IMR-90 (cell line): ENCODE measurements at regions not wholly inside any gene's neighbourhood (a gene's known extent, or its start where the extent isn't known, plus 50 kb on each side); places are given as distances from the start of the nearest gene placed in this dataset.
"Not testable (repeated sequence)": the region's sequence is repeated elsewhere in the genome, so short reads cannot be mapped to it uniquely, and the experiment has no call there.

Experiments
- ATAC-seq: fragments of 200-7000 bp; cut with Tn5 transposase; 2 replicates; pipeline ENCODE4 v1.9.1; 2020; ENCODE audit warnings: low read depth, mild to moderate bottlenecking, moderate library complexity
- BruUV-seq: library from RNA; stranded (reverse); fragments of 400-500 nt; replicated peaks from 2 replicates; lab custom pipeline; 2021; lab: Mats Ljungman, UMichigan
- CTCF ChIA-PET: fragments of 300-600 bp; formaldehyde crosslinking; extraction: SDS; loops from one replicate; lab custom pipeline; 2021; ENCODE audit warnings: antibody characterized with exemption; lab: Yijun Ruan, JAX
- POLR2A ChIA-PET: fragments of 300-600 bp; sonication (Branson Sonifier 250); formaldehyde crosslinking; loops from one replicate; lab custom pipeline; 2022; ENCODE audit warnings: antibody characterized with exemption; ENCODE audit not compliant: unreplicated experiment; lab: Charles Lee
- DNase-seq: peaks from one replicate; pipeline ENCODE4 v3.0.0; 2013
- H2AFZ ChIP-seq: replicated peaks from 2 replicates; pipeline ENCODE3; 2013; ENCODE audit warnings: low read length, mild to moderate bottlenecking; ENCODE audit not compliant: poor library complexity
- H2AK5ac ChIP-seq: 2 replicates; pipeline ENCODE4 v1.6.1; 2013; ENCODE audit warnings: low read depth, low read length, inconsistent platforms
- H2AK9ac ChIP-seq: replicated peaks from 2 replicates; pipeline ENCODE3; 2013; ENCODE audit warnings: mild to moderate bottlenecking, low read depth, low read length, moderate library complexity; ENCODE audit not compliant: poor library complexity
- H2BK120ac ChIP-seq: 2 replicates; pipeline ENCODE4 v1.6.1; 2013; ENCODE audit warnings: low read depth, low read length, inconsistent platforms
- H2BK15ac ChIP-seq: 3 replicates; pipeline ENCODE4 v1.6.1; 2013; ENCODE audit warnings: low read depth, low read length, inconsistent platforms
- H2BK20ac ChIP-seq: 2 replicates; pipeline ENCODE4 v1.6.1; 2013; ENCODE audit warnings: low read depth, mild to moderate bottlenecking, inconsistent platforms, low read length, moderate library complexity
- H2BK5ac ChIP-seq: 2 replicates; pipeline ENCODE4 v1.6.1; 2013; ENCODE audit warnings: mild to moderate bottlenecking, low read depth, low read length, inconsistent platforms; ENCODE audit not compliant: poor library complexity, severe bottlenecking
- H3K14ac ChIP-seq: replicated peaks from 2 replicates; pipeline ENCODE4 v1.6.1; 2013; ENCODE audit warnings: low read depth, low read length, inconsistent platforms
- H3K18ac ChIP-seq: 2 replicates; pipeline ENCODE4 v1.6.1; 2013; ENCODE audit warnings: low read depth, low read length, control low read depth
- H3K23ac ChIP-seq: 2 replicates; pipeline ENCODE4 v1.6.1; 2013; ENCODE audit warnings: low read depth, low read length, inconsistent platforms
- H3K27ac ChIP-seq: 2 replicates; pipeline ENCODE4 v1.5.1; 2013; ENCODE audit warnings: mild to moderate bottlenecking, control low read depth, low read length; ENCODE audit not compliant: insufficient read depth
- H3K27me3 ChIP-seq: 2 replicates; pipeline ENCODE4 v1.6.1; 2013; ENCODE audit warnings: low read length; ENCODE audit not compliant: control insufficient read depth, insufficient read depth
- H3K36me3 ChIP-seq: 2 replicates; pipeline ENCODE4 v1.6.1; 2013; ENCODE audit warnings: low read length, mixed read lengths; ENCODE audit not compliant: control insufficient read depth, insufficient read depth
- H3K4ac ChIP-seq: 2 replicates; pipeline ENCODE4 v1.6.1; 2013; ENCODE audit warnings: low read depth, low read length, inconsistent platforms
- H3K4me1 ChIP-seq: 2 replicates; pipeline ENCODE4 v1.6.1; 2013; ENCODE audit warnings: low read length, mixed read lengths; ENCODE audit not compliant: control insufficient read depth, insufficient read depth
- H3K4me2 ChIP-seq: 2 replicates; pipeline ENCODE4 v1.6.1; 2013; ENCODE audit warnings: low read depth, mild to moderate bottlenecking, control low read depth, low read length, moderate library complexity
- H3K4me3 ChIP-seq: 2 replicates; pipeline ENCODE4 v1.5.1; 2013; ENCODE audit warnings: low read depth, mild to moderate bottlenecking, control low read depth, low read length, moderate library complexity; ENCODE audit not compliant: insufficient read depth
- H3K56ac ChIP-seq: 2 replicates; pipeline ENCODE4 v1.6.1; 2013; ENCODE audit warnings: low read length, inconsistent platforms; ENCODE audit not compliant: insufficient read depth; ENCODE audit errors: extremely low read depth
- H3K79me1 ChIP-seq, 2 experiments: 2 replicates each; pipeline ENCODE4 v1.6.1; 2013; ENCODE audit warnings: low read length in 2 of 2, inconsistent platforms in 1 of 2, low read depth in 1 of 2
- H3K9ac ChIP-seq: 2 replicates; pipeline ENCODE4 v1.6.1; 2013; ENCODE audit warnings: low read depth, low read length, control low read depth
- H3K9me1 ChIP-seq: 2 replicates; pipeline ENCODE4 v1.6.1; 2013; ENCODE audit warnings: low read length, inconsistent platforms; ENCODE audit not compliant: insufficient read depth
- H3K9me3 ChIP-seq: 2 replicates; pipeline ENCODE4 v1.6.1; 2013; ENCODE audit warnings: low read length; ENCODE audit not compliant: control insufficient read depth, insufficient read depth
- H4K20me1 ChIP-seq: 2 replicates; pipeline ENCODE4 v1.6.1; 2013; ENCODE audit warnings: low read length, inconsistent platforms; ENCODE audit not compliant: insufficient read depth
- H4K5ac ChIP-seq: 2 replicates; pipeline ENCODE4 v1.6.1; 2013; ENCODE audit warnings: mild to moderate bottlenecking, low read depth, low read length, control low read depth
- H4K8ac ChIP-seq, 2 experiments: 2 replicates each; pipeline ENCODE4 v1.6.1; 2013; ENCODE audit warnings: low read depth in 2 of 2, low read length in 2 of 2, control low read depth in 1 of 2, inconsistent platforms in 1 of 2
- H4K91ac ChIP-seq: 2 replicates; pipeline ENCODE4 v1.6.1; 2013; ENCODE audit warnings: low read depth, low read length, inconsistent platforms; ENCODE audit not compliant: insufficient read depth
- WGBS, 2 experiments: methylation state at CpG; one replicate each; pipeline versions ENCODE4 v1.1.5 to v1.1.7; 2013; ENCODE audit warnings: missing lambda C conversion rate in 2 of 2; ENCODE audit not compliant: insufficient read length in 1 of 2; ENCODE audit errors: extremely low coverage in 2 of 2; 5-methylcytosine and 5-hydroxymethylcytosine counted together
- dilution Hi-C: fragments of 300-500 bp; cut with HindIII; formaldehyde crosslinking; loops from one replicate; pipeline ENCODE4 v1.14.3; 2018; ENCODE audit warnings: low sequenced_read_pairs; ENCODE audit not compliant: unreplicated experiment
- in situ Hi-C: fragments of 300-500 bp; cut with MboI; formaldehyde crosslinking; loops from 3 replicates; pipeline ENCODE4 v1.14.3; 2019; ENCODE audit warnings: low sequenced_read_pairs, inconsistent platforms, mixed read lengths
- intact Hi-C: fragments of 100-400 bp; cut with micrococcal nuclease; formaldehyde crosslinking; loops from 2 replicates; pipeline ENCODE4 v1.10.0; 2022

DNA sequence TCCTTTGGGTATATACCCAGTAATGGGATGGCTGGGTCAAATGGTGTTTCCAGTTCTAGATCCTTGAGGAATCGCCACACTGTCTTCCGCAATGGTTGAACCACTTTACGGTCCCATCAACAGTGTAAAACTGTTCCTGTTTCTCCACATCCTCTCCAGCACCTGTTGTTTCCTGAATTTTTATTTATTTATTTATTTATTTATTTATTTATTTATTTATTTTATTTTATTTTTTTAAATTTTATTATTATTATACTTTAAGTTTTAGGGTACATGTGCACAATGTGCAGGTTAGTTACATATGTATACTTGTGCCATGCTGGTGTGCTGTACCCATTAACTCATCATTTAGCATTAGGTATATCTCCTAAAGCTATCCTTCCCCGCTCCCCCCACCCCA, 456.0 kb downstream of the SEMA3D start:
- H2BK5ac ChIP-seq, BruUV-seq, H2AK9ac ChIP-seq, H2BK15ac ChIP-seq, H3K56ac ChIP-seq, H3K9ac ChIP-seq, H2AFZ ChIP-seq, DNase-seq, dilution Hi-C loops, in situ Hi-C loops, H3K27ac ChIP-seq, H4K5ac ChIP-seq, H3K4me2 ChIP-seq, CTCF ChIA-PET, H3K36me3 ChIP-seq, H3K4me1 ChIP-seq, H4K20me1 ChIP-seq, H2BK20ac ChIP-seq, ATAC-seq, H3K18ac ChIP-seq, POLR2A ChIA-PET, H3K79me1 ChIP-seq, intact Hi-C loops, H3K23ac ChIP-seq, H2AK5ac ChIP-seq, H4K8ac ChIP-seq, H3K14ac ChIP-seq, H3K4me3 ChIP-seq, H3K4ac ChIP-seq, H4K91ac ChIP-seq, H2BK120ac ChIP-seq, H3K9me3 ChIP-seq, H3K9me1 ChIP-seq, H3K27me3 ChIP-seq: not testable (repeated sequence)
- no CpG with 5 or more reads among the region's 4 CpGs for WGBS, 2 experiments
